ENCODE measurements at regions not wholly inside any gene's neighbourhood (a gene's known extent, or its start where the extent isn't known, plus 50 kb on each side); places are given as distances from the start of the nearest gene placed in this dataset.

DNA sequence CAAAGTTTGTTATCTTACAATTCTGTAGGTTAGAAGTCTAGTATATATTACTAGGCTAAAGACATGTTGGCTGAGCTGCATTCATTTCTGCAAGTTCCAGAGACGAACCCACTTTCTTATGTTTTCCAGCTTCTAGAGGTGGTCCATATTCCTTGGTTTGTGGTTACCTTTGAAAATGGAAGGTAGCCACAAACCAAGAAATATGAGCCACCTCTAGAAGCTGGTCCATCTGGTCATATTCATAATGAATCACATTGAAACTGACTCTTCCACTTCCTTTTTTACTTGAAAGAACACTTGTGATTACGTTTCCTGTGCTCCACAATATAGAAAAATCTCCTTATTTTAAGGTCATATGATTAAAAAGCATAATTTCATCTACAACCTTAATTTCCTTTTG, 943.0 kb upstream of the PCDH9 start (continued):
- TF ChIP-seq, protein P1, sequence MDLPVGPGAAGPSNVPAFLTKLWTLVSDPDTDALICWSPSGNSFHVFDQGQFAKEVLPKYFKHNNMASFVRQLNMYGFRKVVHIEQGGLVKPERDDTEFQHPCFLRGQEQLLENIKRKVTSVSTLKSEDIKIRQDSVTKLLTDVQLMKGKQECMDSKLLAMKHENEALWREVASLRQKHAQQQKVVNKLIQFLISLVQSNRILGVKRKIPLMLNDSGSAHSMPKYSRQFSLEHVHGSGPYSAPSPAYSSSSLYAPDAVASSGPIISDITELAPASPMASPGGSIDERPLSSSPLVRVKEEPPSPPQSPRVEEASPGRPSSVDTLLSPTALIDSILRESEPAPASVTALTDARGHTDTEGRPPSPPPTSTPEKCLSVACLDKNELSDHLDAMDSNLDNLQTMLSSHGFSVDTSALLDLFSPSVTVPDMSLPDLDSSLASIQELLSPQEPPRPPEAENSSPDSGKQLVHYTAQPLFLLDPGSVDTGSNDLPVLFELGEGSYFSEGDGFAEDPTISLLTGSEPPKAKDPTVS (IDR thresholded peaks at IDR 0.05; ENCODE audit: low read depth, low read length) = no peak
- no peak for TF ChIP-seq HCFC1 (IDR thresholded peaks at IDR 0.05; ENCODE audit: low read length)
- no peak for TF ChIP-seq NBN (IDR thresholded peaks at IDR 0.05)
- no peak for TF ChIP-seq SMC3 (IDR thresholded peaks at IDR 0.05; ENCODE audit: borderline replicate concordance, low read length)

DNA sequence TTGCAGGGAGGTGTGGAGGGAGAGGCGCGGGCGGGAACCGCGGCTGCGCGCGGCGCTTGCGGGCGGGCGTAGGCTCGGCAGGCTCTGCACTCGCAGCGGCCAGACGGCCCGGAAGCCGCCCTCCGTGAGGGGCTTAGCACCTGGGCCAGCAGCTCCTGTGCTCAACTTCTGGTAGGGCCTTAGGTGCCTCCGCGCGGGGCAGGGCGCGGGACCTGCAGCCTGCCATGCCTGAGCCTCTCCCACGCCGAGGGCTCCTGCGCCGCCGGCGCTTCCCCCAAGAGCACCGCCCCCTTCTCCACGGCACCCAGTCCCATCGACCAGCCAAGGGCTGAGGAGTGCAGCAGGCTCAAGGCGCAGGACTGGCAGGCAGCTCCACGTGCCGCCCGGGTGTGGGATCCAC, 940.8 kb upstream of the PCDH9 start:
- Histone ChIP-seq H3K79me2 (ENCODE audit: control insufficient read depth, insufficient read depth, low read length) (no peaks in the 10 kb centered on the region), H3K27ac (ENCODE audit: control insufficient read depth, insufficient read depth) (no peak overlapping the region), H3K27me3 (replicated peaks in 1 of 2; ENCODE audit: control insufficient read depth in 2 of 2, insufficient read depth in 2 of 2, low read length in 1 of 2) (no peaks in the 10 kb centered on the region), H3K4me1 (ENCODE audit: control insufficient read depth, insufficient read depth, low read length) (no peaks in the 10 kb centered on the region), H3K9me3 (replicated peaks; ENCODE audit: control insufficient read depth, insufficient read depth, low read length) (no peaks in the 10 kb centered on the region), H2AFZ (ENCODE audit: control insufficient read depth, low read depth, low read length) (no peak overlapping the region), H3K4me2 (ENCODE audit: control insufficient read depth, insufficient read depth) (no peak overlapping the region), H3K4me3 (no peak overlapping the region), H3K36me3 (ENCODE audit: control insufficient read depth in 2 of 2, insufficient read depth in 2 of 2, low read length in 1 of 2) (no peaks in the 10 kb centered on the region), H4K20me1 (ENCODE audit: control insufficient read depth, insufficient read depth) (no peaks in the 10 kb centered on the region), H3K9ac (ENCODE audit: control insufficient read depth, insufficient read depth, low read length) (no peak overlapping the region)
- DNase-seq (ENCODE audit: low read depth, low spot score) (no peak), FAIRE-seq (no peak), ATAC-seq (no peak)
- no TSS peak for BruUV-seq (replicated peaks)
- ChIA-PET RAD21 (ENCODE audit: unreplicated experiment) (no interaction called here), POLR2A (no interaction called here), SMC1A (ENCODE audit: uncharacterized antibody, unreplicated experiment) (no interaction called here), CTCF (no interaction called here)
- TF ChIP-seq EP300 (IDR thresholded peaks at IDR 0.05; ENCODE audit: borderline replicate concordance in 1 of 2, control insufficient read depth in 1 of 2, low read depth in 2 of 2, low read length in 2 of 2) (no peak), POLR2AphosphoS5 (IDR thresholded peaks at IDR 0.05; ENCODE audit: low read length) (no peak), HDAC2 (IDR thresholded peaks at IDR 0.05) (no peak), RB1 (IDR thresholded peaks at IDR 0.05; ENCODE audit: borderline replicate concordance) (no peak), FOS (IDR thresholded peaks at IDR 0.05; ENCODE audit: borderline replicate concordance, extremely low read depth, insufficient read length) (no peak)
- TF ChIP-seq, protein P2, sequence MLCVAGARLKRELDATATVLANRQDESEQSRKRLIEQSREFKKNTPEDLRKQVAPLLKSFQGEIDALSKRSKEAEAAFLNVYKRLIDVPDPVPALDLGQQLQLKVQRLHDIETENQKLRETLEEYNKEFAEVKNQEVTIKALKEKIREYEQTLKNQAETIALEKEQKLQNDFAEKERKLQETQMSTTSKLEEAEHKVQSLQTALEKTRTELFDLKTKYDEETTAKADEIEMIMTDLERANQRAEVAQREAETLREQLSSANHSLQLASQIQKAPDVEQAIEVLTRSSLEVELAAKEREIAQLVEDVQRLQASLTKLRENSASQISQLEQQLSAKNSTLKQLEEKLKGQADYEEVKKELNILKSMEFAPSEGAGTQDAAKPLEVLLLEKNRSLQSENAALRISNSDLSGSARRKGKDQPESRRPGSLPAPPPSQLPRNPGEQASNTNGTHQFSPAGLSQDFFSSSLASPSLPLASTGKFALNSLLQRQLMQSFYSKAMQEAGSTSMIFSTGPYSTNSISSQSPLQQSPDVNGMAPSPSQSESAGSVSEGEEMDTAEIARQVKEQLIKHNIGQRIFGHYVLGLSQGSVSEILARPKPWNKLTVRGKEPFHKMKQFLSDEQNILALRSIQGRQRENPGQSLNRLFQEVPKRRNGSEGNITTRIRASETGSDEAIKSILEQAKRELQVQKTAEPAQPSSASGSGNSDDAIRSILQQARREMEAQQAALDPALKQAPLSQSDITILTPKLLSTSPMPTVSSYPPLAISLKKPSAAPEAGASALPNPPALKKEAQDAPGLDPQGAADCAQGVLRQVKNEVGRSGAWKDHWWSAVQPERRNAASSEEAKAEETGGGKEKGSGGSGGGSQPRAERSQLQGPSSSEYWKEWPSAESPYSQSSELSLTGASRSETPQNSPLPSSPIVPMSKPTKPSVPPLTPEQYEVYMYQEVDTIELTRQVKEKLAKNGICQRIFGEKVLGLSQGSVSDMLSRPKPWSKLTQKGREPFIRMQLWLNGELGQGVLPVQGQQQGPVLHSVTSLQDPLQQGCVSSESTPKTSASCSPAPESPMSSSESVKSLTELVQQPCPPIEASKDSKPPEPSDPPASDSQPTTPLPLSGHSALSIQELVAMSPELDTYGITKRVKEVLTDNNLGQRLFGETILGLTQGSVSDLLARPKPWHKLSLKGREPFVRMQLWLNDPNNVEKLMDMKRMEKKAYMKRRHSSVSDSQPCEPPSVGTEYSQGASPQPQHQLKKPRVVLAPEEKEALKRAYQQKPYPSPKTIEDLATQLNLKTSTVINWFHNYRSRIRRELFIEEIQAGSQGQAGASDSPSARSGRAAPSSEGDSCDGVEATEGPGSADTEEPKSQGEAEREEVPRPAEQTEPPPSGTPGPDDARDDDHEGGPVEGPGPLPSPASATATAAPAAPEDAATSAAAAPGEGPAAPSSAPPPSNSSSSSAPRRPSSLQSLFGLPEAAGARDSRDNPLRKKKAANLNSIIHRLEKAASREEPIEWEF (IDR thresholded peaks at IDR 0.05; ENCODE audit: insufficient replicate concordance, low read depth, low read length) = no peak
- in situ Hi-C loops (cut with MboI) = no loop called here
- WGBS (ENCODE audit: insufficient coverage, insufficient replicate concordance, low lambda C conversion rate, missing lambda C conversion rate) = 82% methylated on average over 22 of the region's 37 CpGs
- intact Hi-C loops (cut with micrococcal nuclease; ENCODE audit: unreplicated experiment) = no loop called here
